ENCODE measurements at regions not wholly inside any gene's neighbourhood (a gene's known extent, or its start where the extent isn't known, plus 50 kb on each side); places are given as distances from the start of the nearest gene placed in this dataset.
"Not testable (repeated sequence)": the region's sequence is repeated elsewhere in the genome, so short reads cannot be mapped to it uniquely, and the experiment has no call there.

GRCh38 chr4:45482346-45482745 lies 641.5 kb downstream of the GABRG1 start:
- no peak for DNase-seq (ENCODE audit: low spot score)

DNA sequence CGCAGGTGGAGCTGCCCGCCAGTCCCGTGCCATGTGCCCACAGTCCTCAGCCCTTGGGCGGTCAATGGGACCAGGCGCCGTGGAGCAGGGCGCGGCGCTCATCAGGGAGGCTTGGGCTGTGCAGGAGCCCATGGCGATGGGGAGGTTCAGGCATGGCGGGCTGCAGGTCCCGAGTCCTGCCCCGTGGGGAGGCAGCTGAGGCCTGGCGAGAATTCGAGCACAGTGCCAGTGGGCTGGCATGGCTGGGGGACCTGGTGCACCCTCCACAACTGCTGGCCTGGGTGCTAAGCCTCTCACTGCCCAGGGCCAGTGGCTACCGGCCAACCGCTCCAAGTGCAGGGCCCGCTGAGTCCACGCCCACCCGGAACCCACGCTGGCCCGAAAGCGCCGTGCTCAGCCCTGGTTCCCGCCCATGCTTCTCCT lies 646.5 kb downstream of the GABRG1 start:
- no peak for DNase-seq (ENCODE audit: low spot score)

DNA sequence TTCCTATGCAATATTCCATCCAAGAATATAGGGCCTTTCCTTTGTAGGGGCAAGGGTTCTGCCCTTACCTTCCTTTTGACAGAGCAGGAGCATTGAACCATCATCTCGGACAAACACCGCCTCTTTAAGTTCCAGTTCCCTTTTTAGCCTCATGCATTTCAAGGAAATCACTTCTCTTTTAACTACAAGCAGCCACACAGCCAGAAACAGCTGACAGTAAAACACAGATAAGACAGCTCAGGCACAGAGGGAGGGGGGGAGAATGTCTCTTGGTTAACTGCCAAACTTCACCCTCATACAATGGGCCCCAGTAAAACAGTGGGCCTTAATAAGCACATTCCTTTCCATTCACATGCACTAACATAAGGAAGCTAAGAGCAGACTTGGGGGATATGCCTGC lies 648.3 kb downstream of the GABRG1 start:
- DNase-seq (ENCODE audit: low spot score): no peak

DNA sequence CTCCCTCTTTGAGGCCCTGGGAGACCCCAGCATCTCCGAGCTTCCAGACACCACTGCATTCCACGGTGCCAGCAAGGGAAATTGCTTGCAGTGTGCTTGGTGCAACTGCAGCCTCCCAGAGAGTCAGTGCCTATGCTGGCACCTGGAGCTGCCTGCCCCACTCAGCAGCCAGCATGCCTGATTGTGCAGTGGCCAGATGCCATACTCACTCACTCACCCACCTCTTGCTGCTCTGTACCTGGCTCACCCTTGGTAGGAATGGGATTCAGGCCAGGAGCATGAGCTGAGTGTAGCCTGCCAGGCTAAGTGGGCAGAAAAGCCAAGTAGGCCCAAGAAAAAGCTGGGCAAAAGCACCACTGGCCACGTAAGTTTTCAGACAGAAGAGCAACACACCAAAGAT lies 651.4 kb downstream of the GABRG1 start:
- no peak for DNase-seq (ENCODE audit: low spot score)

GRCh38 chr4:45471335-45471734 lies 652.5 kb downstream of the GABRG1 start:
- DNase-seq (ENCODE audit: low spot score): no peak

DNA sequence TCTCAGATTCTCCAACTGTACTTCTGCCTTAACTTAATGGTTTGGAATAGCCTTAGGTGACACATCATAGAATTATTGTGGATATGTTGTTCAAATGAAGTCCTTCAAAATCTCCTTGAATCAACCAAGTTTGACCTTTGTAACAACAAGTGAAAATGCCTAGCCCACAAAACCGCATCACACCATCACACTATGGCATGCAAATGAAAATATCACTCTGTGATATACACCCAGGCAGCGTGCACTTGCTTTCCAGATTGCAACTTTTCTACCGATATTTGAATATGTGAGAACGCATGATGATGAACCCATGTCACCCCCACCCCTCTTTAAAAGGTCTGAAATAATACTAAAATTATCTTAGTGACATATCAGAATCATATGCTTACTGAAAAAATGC lies 656.7 kb downstream of the GABRG1 start:
- DNase-seq (ENCODE audit: low spot score): no peak

GRCh38 chr4:45460157-45460556 lies 663.7 kb downstream of the GABRG1 start:
- DNase-seq (ENCODE audit: low spot score): not testable (repeated sequence)

DNA sequence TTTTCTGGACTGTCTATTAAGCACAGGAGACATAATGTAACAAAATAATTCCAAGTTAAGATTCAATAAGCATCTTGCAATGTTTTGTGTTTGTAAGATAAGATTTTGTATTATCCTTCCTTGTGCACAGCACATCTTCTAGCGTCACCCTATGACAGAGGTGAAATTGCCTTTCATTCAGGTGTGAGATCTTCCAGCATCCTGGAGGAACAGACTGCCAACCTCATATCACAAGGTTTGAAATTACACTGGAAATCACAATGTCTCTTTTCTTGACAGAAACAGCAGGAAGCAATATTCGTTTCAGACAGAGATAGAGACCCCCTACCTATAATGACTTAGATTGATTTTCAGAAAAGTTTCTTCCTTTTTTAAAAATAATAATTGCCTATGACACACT lies 668.6 kb downstream of the GABRG1 start:
- no peak for DNase-seq (ENCODE audit: low spot score)

DNA sequence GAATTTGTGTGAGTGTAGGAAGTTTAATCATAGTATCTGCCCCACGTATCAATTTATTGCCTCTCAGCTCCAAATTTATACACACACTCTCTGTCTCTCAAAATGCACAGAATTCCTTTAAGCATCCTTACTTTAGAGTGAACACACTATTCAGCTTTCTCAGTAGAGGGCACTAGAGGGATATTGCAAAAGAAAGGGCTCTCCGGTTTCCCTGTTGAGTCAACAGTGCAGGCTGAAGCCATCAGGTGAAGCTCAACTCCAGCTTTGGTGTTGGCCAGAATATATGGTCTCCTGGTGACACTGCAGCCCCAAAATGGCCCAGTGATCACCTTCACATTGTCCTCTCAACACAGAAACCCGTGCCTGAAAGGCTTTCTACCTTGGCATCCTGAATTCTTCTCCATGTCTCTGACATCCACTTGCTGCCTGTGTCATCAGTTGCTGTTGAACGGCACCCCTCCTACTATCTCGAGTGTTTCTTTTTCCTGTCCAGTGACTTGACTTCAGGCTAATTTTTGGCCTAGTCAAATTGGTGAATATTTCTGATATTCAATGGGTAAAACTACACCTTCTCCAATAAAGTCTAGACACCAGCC lies 670.5 kb downstream of the GABRG1 start:
- DNase-seq (ENCODE audit: low spot score): peak; percentile 41

DNA sequence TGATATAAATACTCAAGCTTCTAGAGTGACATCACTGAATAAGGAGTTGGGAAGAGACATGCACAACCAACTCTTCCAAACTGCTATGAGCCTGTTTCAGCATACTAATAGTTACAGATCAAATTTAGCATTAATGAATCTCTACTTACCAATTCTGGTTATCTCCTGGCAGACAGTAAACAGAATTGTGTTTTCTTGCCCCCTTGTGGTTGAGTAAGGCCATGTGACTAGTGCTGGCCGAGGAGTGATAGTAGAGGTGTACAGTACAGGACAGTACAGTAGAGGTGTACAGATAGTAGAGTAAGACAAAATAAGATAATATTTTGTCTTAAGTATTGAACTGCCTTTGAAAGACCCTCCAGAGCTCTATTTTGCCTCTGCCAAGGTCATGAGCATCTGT lies 681.4 kb downstream of the GABRG1 start:
- peak; percentile 33 for DNase-seq (ENCODE audit: low spot score)

DNA sequence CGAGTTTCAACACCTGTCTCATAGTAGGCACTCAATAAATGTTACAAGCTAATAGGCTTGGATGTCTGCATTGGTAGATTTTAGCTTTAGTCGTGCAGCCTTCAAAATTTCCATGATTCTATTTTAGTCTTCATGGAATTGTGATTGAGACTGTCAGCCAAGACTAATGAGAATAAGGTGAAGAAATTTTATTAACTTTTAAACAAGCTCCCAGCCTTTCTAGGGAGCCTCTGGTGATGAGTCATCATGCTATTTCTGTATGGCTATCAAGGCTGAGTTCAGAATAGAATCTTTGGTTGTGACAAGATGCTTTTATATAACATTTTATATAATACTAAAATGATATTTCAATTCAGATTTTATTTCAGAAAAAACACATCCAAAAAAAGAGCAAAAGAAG lies 685.8 kb downstream of the GABRG1 start:
- no peak for DNase-seq (ENCODE audit: low spot score)

- DNase-seq (ENCODE audit: low spot score): no peak
Measured at GRCh38 chr4:45437381-45437780, 686.5 kb downstream of the GABRG1 start.

- DNase-seq (ENCODE audit: low spot score): no peak
Measured at GRCh38 chr4:45425135-45425534, 698.7 kb downstream of the GABRG1 start.

DNA sequence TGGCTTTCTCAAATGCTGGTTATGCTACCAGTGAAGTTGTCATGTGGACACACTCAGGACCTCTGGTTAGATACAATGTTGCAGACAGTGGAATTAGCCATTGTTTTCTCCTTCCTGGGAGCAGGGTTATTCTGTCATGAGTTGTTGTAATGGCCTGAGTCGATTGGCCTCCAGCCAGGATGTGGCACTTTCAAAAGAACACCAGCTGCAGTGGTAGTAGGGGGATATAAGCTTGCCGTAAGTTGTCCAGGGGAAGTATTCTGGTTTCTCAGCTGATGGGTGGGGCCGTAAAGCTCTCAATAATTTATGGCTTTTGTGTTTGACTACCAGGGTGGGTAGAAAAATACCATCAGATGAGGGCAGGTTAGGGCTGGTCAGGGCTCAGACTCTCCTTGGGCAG lies 697.5 kb upstream of the GNPDA2 start:
- no peak for DNase-seq (ENCODE audit: low spot score)

GRCh38 chr4:45420091-45420674 lies 693.8 kb upstream of the GNPDA2 start:
- not testable (repeated sequence) for DNase-seq (ENCODE audit: low spot score)

DNA sequence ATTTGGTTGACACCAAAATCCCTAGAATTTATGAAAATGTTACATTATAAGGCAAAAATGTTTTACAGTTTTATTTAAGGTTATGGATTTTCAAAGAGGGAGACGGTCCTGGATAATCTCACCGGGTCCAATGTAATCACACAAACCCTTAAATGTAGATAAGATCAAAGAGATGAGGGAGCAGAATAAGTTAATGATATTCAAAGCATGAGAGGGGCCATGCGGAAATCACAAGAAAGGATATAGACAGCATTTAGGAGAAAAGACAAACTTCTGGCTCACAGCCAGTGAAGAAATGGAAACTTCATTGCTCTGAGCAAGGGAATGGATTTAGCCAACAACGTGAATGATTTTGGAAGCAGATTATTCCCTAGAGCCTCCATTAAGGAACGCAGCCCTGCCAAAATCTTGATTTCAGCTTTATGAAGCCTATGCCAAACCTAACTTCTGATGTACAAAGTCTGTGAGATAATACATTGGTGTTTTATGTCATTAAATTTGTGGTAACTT lies 684.4 kb upstream of the GNPDA2 start:
- DNase-seq (ENCODE audit: low spot score): peak; percentile 51

- no peak for DNase-seq (ENCODE audit: low spot score)
Measured at GRCh38 chr4:45409536-45409935, 683.2 kb upstream of the GNPDA2 start.

- no peak for DNase-seq (ENCODE audit: low spot score)
Measured at GRCh38 chr4:45408996-45409395, 682.6 kb upstream of the GNPDA2 start.

DNA sequence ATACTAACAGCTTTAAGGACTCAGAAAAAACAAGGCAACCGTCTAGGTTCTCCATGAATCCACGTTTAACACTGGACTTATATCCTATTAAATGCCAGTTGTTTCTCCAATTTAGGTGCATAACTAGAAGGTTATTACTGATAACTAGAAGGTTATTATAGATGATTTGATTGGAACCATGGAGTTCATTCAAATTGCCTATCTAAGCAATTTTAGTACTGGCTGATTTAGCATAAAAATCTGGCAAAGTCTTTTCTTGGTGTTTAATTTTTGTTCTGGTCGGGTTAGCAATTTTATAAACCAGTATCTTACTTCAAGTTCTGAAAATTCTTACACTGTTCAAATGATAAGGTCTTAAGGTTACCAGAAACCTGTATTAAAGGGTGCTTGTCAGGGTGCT lies 672.8 kb upstream of the GNPDA2 start:
- no peak for DNase-seq (ENCODE audit: low spot score)

DNA sequence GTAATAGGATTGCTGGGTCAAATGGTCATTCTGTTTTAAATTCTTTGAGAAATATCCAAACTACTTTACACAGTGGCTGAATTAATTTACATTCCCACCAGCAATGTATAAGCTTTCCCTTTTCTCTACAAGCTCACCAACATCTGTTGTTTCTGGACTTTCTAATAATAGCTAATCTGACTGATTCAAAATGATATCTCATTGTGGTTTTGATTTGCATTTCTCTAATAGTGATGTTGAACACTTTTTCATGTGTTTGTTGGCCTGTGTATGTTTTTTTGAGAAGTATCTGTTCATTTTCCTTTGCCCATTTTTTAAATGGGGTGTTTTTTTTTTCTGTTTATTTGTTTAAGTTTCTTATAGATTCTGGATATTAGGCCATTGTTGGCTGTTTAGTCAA lies 659.0 kb upstream of the GNPDA2 start:
- DNase-seq (ENCODE audit: low spot score): no peak

DNA sequence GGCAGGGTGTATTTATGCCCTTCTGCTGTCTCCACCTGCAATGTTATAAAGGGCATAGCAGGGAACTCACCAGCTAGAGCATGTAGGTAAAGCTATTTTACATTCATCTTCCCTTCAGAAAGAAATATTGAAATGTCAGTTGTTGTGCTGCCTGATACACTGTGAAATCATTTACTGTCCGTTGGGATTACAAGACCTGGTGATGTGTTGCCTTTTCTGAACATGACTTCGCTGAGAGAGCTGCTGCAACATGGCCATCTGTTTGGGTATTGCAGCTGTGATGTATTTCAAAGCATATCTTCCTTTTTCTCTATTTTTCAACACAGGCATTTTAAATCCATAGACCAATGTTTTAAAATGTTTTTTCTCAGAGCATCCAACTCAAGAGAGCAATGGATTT lies 644.1 kb upstream of the GNPDA2 start:
- DNase-seq (ENCODE audit: low spot score): no peak

DNA sequence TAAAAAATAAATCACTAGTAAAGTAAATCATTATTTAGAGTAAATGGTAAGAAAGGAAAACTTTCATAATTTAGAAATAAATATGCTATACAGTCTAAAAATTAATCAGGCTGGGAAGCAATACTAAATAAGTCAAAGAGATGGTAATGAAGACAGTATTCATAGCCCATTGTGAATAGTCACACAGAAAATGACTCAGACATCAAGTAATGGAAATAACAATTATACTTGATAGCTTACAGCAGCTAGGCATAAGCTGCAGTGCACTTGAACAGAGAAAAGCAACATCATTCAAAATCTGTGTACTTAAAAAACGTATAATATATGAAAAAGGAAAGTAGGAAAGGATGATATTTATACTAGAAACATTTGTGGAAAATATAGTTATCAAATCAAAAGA lies 642.5 kb upstream of the GNPDA2 start:
- DNase-seq (ENCODE audit: low spot score): no peak

- no peak for DNase-seq (ENCODE audit: low spot score)
Measured at GRCh38 chr4:45363931-45364330, 637.6 kb upstream of the GNPDA2 start.
